SK-N-SH treated with all-trans-retinoic acid at 6 μM for 48 hours (cell line): ENCODE measurements at regions not wholly inside any gene's neighbourhood (a gene's known extent, or its start where the extent isn't known, plus 50 kb on each side); places are given as distances from the start of the nearest gene placed in this dataset.

ENCODE experiments used
- ATAC-seq: fragments of 200-7000 bp; cut with Tn5 transposase; 3 replicates; pipeline ENCODE4 v1.9.1; 2020; ENCODE audit warnings: mild to moderate bottlenecking, moderate library complexity
- ARNTL ChIP-seq: fragments of 450-650 bp; formaldehyde crosslinking; IDR thresholded peaks from 2 replicates; pipeline ENCODE4 v1.5.0; 2020; ENCODE audit warnings: low read depth, mild to moderate bottlenecking, moderate library complexity, borderline replicate concordance
- BACH2 ChIP-seq: fragments of 250-450 bp; sonication (Bioruptor Pico); IDR thresholded peaks from 2 replicates; pipeline ENCODE4 v1.9.0; 2021; ENCODE audit warnings: mild to moderate bottlenecking, borderline replicate concordance
- CREB5 ChIP-seq: fragments of 250-450 bp; sonication (Bioruptor Pico); IDR thresholded peaks from 2 replicates; pipeline ENCODE4 v1.5.1; 2020; ENCODE audit warnings: low read depth, mild to moderate bottlenecking, moderate library complexity
- CSDC2 ChIP-seq: fragments of 250-450 bp; sonication (Bioruptor Pico); IDR thresholded peaks from 2 replicates; pipeline ENCODE4 v1.5.0; 2020; ENCODE audit warnings: mild to moderate bottlenecking, moderate library complexity
- ESRRG ChIP-seq: fragments of 250-450 bp; sonication (Bioruptor Pico); IDR thresholded peaks from 2 replicates; pipeline ENCODE4 v1.6.1; 2021; ENCODE audit warnings: mild to moderate bottlenecking
- GLIS3 ChIP-seq: fragments of 250-450 bp; sonication (Bioruptor Pico); IDR thresholded peaks from 2 replicates; pipeline ENCODE4 v1.5.0; 2020; ENCODE audit warnings: mild to moderate bottlenecking, moderate library complexity
- ISL1 ChIP-seq: fragments of 250-450 bp; sonication (Bioruptor Pico); IDR thresholded peaks from 2 replicates; pipeline ENCODE4 v2.1.2; 2022; ENCODE audit warnings: mild to moderate bottlenecking, moderate library complexity
- OSR1 ChIP-seq: fragments of 250-450 bp; sonication (Bioruptor Pico); IDR thresholded peaks from 2 replicates; pipeline ENCODE4 v1.8.0; 2022; ENCODE audit warnings: moderate library complexity, mild to moderate bottlenecking, inconsistent platforms
- PATZ1 ChIP-seq: fragments of 250-450 bp; sonication (Bioruptor Pico); IDR thresholded peaks from 2 replicates; pipeline ENCODE4 v1.8.0; 2020; ENCODE audit warnings: mild to moderate bottlenecking, moderate library complexity, borderline replicate concordance
- PPARA ChIP-seq: fragments of 250-450 bp; sonication (Bioruptor Pico); IDR thresholded peaks from 2 replicates; pipeline ENCODE4 v1.5.0; 2020; ENCODE audit warnings: mild to moderate bottlenecking, borderline replicate concordance
- RARB ChIP-seq: fragments of 250-450 bp; sonication (Bioruptor Pico); IDR thresholded peaks from 2 replicates; pipeline ENCODE4 v1.8.0; 2021; ENCODE audit warnings: mild to moderate bottlenecking, moderate library complexity
- SNAI2 ChIP-seq: fragments of 250-450 bp; sonication (Bioruptor Pico); IDR thresholded peaks from 2 replicates; pipeline ENCODE4 v1.5.0; 2020; ENCODE audit warnings: mild to moderate bottlenecking, moderate library complexity
- TCF4 ChIP-seq: fragments of 250-450 bp; sonication (Bioruptor Pico); IDR thresholded peaks from 2 replicates; pipeline ENCODE4 v1.8.0; 2021; ENCODE audit warnings: mild to moderate bottlenecking, moderate library complexity, borderline replicate concordance
- TOX ChIP-seq: fragments of 250-450 bp; sonication (Bioruptor Pico); IDR thresholded peaks from 2 replicates; pipeline ENCODE4 v1.8.0; 2021; ENCODE audit warnings: mild to moderate bottlenecking, moderate library complexity, borderline replicate concordance
- ZC3H10 ChIP-seq: fragments of 250-450 bp; sonication (Bioruptor Pico); IDR thresholded peaks from 2 replicates; pipeline ENCODE4 v1.5.1; 2021; ENCODE audit warnings: mild to moderate bottlenecking, moderate library complexity
- ZFP3 ChIP-seq: fragments of 250-450 bp; sonication (Bioruptor Pico); IDR thresholded peaks from 2 replicates; pipeline ENCODE4 v1.5.0; 2020; ENCODE audit warnings: mild to moderate bottlenecking, moderate library complexity
- ZFP30 ChIP-seq: fragments of 450-650 bp; formaldehyde crosslinking; IDR thresholded peaks from 2 replicates; pipeline ENCODE4 v1.5.0; 2022; ENCODE audit warnings: mild to moderate bottlenecking, moderate library complexity
- ZNF565 ChIP-seq: fragments of 450-650 bp; formaldehyde crosslinking; conservative IDR thresholded peaks from 2 replicates; pipeline ENCODE4 v1.5.0; 2020; ENCODE audit warnings: low read depth, mild to moderate bottlenecking, moderate library complexity
- ZNF70 ChIP-seq: fragments of 450-650 bp; formaldehyde crosslinking; IDR thresholded peaks from 2 replicates; pipeline ENCODE4 v1.5.0; 2020; ENCODE audit warnings: mild to moderate bottlenecking, moderate library complexity
- TF ChIP-seq, protein P1 (sequence below): fragments of 250-450 bp; sonication (Bioruptor Pico); IDR thresholded peaks from 2 replicates; pipeline ENCODE4 v1.8.0; 2021; ENCODE audit warnings: low read depth, mild to moderate bottlenecking, moderate library complexity, borderline replicate concordance
- TF ChIP-seq, protein P2 (sequence below): fragments of 250-450 bp; sonication (Bioruptor Pico); IDR thresholded peaks from 2 replicates; pipeline ENCODE4 v1.5.0; 2020; ENCODE audit warnings: mild to moderate bottlenecking, moderate library complexity
- TF ChIP-seq, protein P3 (sequence below): fragments of 250-450 bp; sonication (Bioruptor Pico); IDR thresholded peaks from 2 replicates; pipeline ENCODE4 v1.5.1; 2021; ENCODE audit warnings: mild to moderate bottlenecking, moderate library complexity

- TF ChIP-seq ZFP30 (no peak), ARNTL (CRISPR knock-in tag) (no peak), ISL1 (no peak), SNAI2 (CRISPR knock-in tag) (no peak), ZNF565 (CRISPR knock-in tag) (no peak), PPARA (no peak), ZNF70 (CRISPR knock-in tag) (no peak), GLIS3 (no peak), ESRRG (no peak), CSDC2 (CRISPR knock-in tag) (no peak), CREB5 (no peak), BACH2 (CRISPR knock-in tag) (no peak), RARB (CRISPR knock-in tag) (no peak), PATZ1 (CRISPR knock-in tag) (no peak), ZC3H10 (CRISPR knock-in tag) (no peak), OSR1 (no peak)
- TF ChIP-seq, protein P1, sequence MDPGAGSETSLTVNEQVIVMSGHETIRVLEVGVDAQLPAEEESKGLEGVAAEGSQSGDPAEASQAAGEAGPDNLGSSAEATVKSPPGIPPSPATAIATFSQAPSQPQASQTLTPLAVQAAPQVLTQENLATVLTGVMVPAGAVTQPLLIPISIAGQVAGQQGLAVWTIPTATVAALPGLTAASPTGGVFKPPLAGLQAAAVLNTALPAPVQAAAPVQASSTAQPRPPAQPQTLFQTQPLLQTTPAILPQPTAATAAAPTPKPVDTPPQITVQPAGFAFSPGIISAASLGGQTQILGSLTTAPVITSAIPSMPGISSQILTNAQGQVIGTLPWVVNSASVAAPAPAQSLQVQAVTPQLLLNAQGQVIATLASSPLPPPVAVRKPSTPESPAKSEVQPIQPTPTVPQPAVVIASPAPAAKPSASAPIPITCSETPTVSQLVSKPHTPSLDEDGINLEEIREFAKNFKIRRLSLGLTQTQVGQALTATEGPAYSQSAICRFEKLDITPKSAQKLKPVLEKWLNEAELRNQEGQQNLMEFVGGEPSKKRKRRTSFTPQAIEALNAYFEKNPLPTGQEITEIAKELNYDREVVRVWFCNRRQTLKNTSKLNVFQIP (CRISPR knock-in tag) = no peak
- TF ChIP-seq, protein P2, sequence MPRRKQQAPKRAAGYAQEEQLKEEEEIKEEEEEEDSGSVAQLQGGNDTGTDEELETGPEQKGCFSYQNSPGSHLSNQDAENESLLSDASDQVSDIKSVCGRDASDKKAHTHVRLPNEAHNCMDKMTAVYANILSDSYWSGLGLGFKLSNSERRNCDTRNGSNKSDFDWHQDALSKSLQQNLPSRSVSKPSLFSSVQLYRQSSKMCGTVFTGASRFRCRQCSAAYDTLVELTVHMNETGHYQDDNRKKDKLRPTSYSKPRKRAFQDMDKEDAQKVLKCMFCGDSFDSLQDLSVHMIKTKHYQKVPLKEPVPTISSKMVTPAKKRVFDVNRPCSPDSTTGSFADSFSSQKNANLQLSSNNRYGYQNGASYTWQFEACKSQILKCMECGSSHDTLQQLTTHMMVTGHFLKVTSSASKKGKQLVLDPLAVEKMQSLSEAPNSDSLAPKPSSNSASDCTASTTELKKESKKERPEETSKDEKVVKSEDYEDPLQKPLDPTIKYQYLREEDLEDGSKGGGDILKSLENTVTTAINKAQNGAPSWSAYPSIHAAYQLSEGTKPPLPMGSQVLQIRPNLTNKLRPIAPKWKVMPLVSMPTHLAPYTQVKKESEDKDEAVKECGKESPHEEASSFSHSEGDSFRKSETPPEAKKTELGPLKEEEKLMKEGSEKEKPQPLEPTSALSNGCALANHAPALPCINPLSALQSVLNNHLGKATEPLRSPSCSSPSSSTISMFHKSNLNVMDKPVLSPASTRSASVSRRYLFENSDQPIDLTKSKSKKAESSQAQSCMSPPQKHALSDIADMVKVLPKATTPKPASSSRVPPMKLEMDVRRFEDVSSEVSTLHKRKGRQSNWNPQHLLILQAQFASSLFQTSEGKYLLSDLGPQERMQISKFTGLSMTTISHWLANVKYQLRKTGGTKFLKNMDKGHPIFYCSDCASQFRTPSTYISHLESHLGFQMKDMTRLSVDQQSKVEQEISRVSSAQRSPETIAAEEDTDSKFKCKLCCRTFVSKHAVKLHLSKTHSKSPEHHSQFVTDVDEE = no peak
- TF ChIP-seq, protein P3, sequence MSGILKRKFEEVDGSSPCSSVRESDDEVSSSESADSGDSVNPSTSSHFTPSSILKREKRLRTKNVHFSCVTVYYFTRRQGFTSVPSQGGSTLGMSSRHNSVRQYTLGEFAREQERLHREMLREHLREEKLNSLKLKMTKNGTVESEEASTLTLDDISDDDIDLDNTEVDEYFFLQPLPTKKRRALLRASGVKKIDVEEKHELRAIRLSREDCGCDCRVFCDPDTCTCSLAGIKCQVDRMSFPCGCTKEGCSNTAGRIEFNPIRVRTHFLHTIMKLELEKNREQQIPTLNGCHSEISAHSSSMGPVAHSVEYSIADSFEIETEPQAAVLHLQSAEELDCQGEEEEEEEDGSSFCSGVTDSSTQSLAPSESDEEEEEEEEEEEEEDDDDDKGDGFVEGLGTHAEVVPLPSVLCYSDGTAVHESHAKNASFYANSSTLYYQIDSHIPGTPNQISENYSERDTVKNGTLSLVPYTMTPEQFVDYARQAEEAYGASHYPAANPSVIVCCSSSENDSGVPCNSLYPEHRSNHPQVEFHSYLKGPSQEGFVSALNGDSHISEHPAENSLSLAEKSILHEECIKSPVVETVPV (CRISPR knock-in tag) = no peak
- no peak for ATAC-seq
Measured at GRCh38 chr4:166422475-166422874, 549.4 kb downstream of the TLL1 start.

GRCh38 chr4:166426300-166426863 lies 553.3 kb downstream of the TLL1 start:
- TF ChIP-seq OSR1 (no peak), ZFP30 (no peak), PPARA (no peak), SNAI2 (CRISPR knock-in tag) (no peak), ZNF565 (CRISPR knock-in tag) (no peak), TCF4 (CRISPR knock-in tag) (no peak), ISL1 (no peak), ARNTL (CRISPR knock-in tag) (no peak), CSDC2 (CRISPR knock-in tag) (no peak), ZFP3 (no peak), GLIS3 (no peak), RARB (CRISPR knock-in tag) (no peak), TOX (CRISPR knock-in tag) (no peak)
- TF ChIP-seq, protein P1 (CRISPR knock-in tag) = no peak
- TF ChIP-seq, protein P2 = no peak
- TF ChIP-seq, protein P3 (CRISPR knock-in tag) = no peak
- ATAC-seq = no peak
